ENCODE measurements at regions not wholly inside any gene's neighbourhood (a gene's known extent, or its start where the extent isn't known, plus 50 kb on each side); places are given as distances from the start of the nearest gene placed in this dataset.
"Not testable (repeated sequence)": the region's sequence is repeated elsewhere in the genome, so short reads cannot be mapped to it uniquely, and the experiment has no call there.

DNA sequence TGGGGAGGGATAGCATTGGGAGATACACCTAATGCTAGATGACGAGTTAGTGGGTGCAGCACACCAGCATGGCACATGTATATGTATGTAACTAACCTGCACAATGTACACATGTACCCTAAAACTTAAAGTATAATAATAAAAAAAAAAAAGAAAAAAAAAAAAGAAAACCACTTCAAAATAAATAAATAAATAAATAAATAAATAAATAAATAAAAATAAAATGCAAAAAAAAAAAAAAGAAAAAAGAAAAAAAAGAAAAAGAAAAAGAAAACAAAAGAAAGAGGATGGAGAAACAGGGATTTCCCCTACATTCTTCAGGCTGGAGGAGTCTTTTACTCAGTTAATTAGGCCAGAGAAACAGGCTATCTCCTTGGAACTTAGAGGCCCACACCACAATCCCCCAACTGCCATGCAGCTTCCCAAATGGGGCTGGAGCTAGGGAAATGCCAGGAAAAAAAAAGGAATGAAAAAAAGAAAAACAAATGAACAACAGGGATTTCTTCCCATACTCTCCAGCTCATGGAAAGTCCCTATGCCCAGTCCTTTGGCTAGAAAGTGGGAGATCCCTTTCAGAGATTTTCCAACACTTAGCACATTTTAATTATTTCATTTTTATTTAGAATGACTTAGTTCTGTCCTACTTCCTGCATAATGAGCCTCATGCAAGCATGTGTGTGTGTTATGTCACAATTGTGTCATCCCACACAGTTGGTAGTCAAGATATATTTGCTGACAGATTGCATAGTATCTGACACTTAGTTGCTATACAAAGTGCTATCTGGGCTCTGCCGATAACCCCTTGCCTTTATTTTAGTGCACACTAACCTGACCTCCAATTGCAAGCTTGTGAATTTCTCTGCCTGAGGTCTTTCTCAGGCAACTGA is 486.4 kb downstream of the PLPP3 start:
- in situ Hi-C loops (cut with HindIII; ENCODE audit: low pct_unique_long_range_greater_than_20kb, low sequenced_read_pairs) = no loop called here
- TF ChIP-seq JUND (IDR thresholded peaks at IDR 0.05; ENCODE audit: low read depth) = no peak
- DNase-seq (ENCODE audit: low read depth in 1 of 2, low spot score in 1 of 2) = no peak

DNA sequence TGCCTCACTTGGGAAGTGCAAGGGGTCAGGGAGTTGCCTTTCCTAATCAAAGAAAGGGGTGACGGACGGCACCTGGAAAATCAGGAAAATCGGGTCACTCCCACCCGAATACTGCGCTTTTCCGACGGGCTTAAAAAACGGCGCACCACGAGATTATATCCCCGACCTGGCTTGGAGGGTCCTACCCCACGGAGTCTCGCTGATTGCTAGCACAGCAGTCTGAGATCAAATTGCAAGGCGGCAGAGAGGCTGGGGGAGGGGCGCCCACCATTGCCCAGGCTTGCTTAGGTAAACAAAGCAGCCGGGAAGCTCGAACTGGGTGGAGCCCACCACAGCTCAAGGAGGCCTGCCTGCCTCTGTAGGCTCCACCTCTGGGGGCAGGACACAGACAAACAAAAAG is 489.5 kb downstream of the PLPP3 start:
- in situ Hi-C loops (cut with HindIII; ENCODE audit: low pct_unique_long_range_greater_than_20kb, low sequenced_read_pairs) = not testable (repeated sequence)

DNA sequence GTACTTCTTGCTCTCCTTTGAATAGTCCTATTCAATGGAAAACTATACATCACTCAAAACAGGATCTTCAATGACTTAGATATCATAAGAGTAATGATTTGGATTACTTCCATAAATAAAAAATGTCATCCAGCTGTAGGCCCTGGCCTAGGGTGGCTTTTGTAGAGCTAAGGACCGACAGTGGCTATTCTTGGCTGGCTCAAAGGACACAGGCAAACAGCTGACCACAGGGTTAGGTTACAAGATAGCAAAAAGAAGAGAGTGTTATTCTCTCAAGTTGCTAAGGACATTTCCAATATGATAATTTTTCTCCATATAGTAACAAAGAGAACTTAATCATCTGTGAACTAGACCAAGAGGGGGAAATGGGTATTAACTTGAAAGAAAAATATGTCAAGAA is 495.1 kb downstream of the PLPP3 start:
- no peak for DNase-seq (ENCODE audit: low read depth in 1 of 2, low spot score in 1 of 2)
- in situ Hi-C loops (cut with HindIII; ENCODE audit: low pct_unique_long_range_greater_than_20kb, low sequenced_read_pairs) = no loop called here
- no peak for TF ChIP-seq JUND (IDR thresholded peaks at IDR 0.05; ENCODE audit: low read depth)

More for the DNA sequence above, 489.5 kb downstream of the PLPP3 start:
- not testable (repeated sequence) for DNase-seq (ENCODE audit: low read depth in 1 of 2, low spot score in 1 of 2)

DNA sequence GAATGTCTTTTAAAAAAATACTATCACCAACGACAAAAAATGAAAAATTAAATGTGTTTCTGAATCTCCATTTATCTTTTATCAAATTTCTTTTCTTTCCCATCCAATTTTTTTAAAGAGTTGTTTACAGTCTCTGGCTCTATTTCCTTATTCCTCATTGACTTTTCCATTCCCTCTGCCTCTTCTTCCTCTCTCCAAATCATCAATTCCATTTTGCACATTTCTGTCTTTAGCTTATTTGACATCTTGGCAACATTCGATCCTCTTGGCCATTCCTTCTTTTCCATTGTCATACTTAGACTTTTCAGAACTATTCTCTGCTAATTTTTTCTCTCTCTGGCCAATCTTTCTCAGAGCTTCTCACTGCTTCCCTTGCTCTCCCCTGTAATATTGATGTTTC is 497.6 kb downstream of the PLPP3 start:
- in situ Hi-C loops (cut with HindIII; ENCODE audit: low pct_unique_long_range_greater_than_20kb, low sequenced_read_pairs) = no loop called here

DNA sequence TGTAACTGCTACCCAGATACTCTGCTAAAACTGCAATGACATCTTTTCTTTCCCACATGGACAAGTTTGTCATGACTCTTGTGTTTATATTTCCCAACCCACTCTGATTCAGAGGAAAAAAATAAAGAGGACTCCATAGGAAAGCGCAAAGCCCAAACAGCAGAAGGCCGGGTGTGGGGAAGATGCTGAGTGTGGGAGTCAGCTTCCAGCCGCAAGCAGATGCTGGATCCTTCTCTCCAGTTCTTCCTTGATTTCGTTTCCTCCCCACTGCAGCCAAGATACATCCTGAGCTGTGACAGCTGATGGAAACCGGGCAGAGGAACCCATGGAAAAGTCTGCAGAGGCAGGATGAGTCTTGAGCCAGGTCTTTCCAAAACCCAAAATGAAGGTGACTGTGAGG is 498.2 kb downstream of the PLPP3 start:
- DNase-seq (ENCODE audit: low read depth in 1 of 2, low spot score in 1 of 2) = no peak
- in situ Hi-C loops (cut with HindIII; ENCODE audit: low pct_unique_long_range_greater_than_20kb, low sequenced_read_pairs) = no loop called here
- no peak for TF ChIP-seq JUND (IDR thresholded peaks at IDR 0.05; ENCODE audit: low read depth)

More for the DNA sequence above, 497.6 kb downstream of the PLPP3 start:
- no peak for DNase-seq (ENCODE audit: low read depth in 1 of 2, low spot score in 1 of 2)
- no peak for TF ChIP-seq JUND (IDR thresholded peaks at IDR 0.05; ENCODE audit: low read depth)

DNA sequence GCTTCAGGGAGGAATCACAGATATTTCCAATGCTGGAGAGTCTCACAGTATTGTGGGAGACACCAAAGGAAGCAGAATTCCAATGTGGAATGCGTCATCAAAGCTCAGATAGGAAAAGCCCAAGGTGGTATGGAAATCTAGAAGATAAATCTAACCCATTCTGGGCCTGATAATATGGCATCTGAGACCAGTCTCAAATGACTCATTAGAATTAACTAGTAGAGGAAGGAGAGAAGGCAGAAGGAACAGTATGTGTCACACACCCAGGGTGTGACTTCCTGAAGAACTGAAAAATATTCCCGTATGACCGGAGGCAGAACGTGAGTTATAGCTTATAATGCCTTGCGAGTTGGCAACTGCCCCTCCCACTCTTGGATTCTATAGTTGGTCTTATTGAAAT is 499.2 kb downstream of the PLPP3 start:
- TF ChIP-seq JUND (IDR thresholded peaks at IDR 0.05; ENCODE audit: low read depth) = no peak
- DNase-seq (ENCODE audit: low read depth in 1 of 2, low spot score in 1 of 2) = no peak
- in situ Hi-C loops (cut with HindIII; ENCODE audit: low pct_unique_long_range_greater_than_20kb, low sequenced_read_pairs) = no loop called here

DNA sequence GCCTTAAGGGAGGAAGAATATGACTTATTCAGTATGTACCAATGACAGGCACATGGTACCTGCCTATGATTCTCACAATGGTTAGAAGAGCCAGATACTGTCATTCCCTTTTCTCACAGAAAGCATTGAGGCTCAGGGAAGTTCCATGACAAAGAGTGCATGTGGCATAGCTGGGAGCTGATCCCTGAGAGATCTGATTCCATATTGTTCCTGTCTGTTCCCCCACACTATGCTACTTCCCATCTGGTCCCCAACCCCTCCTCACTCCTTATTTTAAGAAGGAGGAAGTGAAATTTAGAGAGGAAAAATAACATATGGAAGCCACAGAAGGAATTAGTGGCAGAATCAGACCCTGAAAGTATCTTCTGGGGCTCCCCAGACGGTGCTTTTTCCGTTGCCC is 500.0 kb downstream of the PLPP3 start:
- no peak for DNase-seq (ENCODE audit: low read depth in 1 of 2, low spot score in 1 of 2)
- in situ Hi-C loops (cut with HindIII; ENCODE audit: low pct_unique_long_range_greater_than_20kb, low sequenced_read_pairs) = no loop called here
- no peak for TF ChIP-seq JUND (IDR thresholded peaks at IDR 0.05; ENCODE audit: low read depth)

DNA sequence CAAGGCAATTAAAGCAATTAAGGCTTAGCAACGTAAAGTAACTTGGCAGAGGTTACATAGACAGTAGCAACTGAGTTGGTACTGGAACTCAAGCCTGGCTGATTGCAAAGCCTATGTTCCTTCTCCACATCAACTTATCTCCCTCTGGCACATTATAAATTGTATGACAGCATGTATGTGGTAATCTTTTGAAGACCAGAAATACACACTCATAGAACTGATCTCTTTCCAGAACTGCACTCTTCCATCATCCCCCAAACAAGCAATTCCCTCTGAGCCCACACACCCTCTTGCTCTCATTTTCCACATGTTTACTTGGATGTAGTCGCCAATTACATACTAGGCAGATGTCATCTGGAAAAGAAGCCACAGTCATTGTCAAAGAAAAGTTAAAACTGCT is 502.2 kb downstream of the PLPP3 start:
- no peak for DNase-seq (ENCODE audit: low read depth in 1 of 2, low spot score in 1 of 2)
- TF ChIP-seq JUND (IDR thresholded peaks at IDR 0.05; ENCODE audit: low read depth) = no peak
- in situ Hi-C loops (cut with HindIII; ENCODE audit: low pct_unique_long_range_greater_than_20kb, low sequenced_read_pairs) = no loop called here

DNA sequence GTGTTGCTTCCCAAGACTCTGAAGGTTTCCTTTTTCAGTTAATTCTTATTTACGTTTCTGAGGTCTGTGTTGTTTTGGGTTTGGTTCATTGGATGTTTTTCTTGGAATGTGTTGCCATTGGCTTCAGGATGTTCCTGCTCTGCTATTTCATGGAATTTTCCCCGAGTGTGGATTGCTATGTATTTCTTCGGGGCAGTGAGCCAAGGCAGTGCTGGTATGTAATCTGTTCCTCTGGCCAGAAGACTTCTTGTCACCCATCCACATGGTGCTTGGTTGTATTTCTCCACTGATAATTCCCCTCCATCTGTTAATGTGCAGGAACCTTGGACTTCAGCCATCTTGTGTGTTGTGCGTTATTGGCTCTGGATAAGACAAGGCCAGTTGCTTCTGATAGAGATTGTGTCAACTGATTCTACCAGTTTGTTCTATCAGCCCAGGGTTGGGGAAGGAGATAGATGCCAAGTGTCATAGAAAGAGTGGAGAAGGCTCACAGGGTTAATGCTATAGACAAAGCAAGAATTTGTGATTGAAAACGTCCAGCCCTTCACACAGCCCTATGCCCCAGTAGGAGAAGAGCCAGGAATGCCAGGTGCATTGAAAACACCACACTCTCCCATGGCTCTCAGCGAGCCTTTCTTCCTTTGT is 505.2 kb downstream of the PLPP3 start:
- DNase-seq (ENCODE audit: low read depth in 1 of 2, low spot score in 1 of 2) = no peak

GRCh38 chr1:56073614-56074006 is 505.8 kb downstream of the PLPP3 start:
- DNase-seq (ENCODE audit: low read depth in 1 of 2, low spot score in 1 of 2) = no peak
- in situ Hi-C loops (cut with HindIII; ENCODE audit: low pct_unique_long_range_greater_than_20kb, low sequenced_read_pairs) = no loop called here
- no peak for TF ChIP-seq JUND (IDR thresholded peaks at IDR 0.05; ENCODE audit: low read depth)

More for the DNA sequence above, 505.2 kb downstream of the PLPP3 start:
- TF ChIP-seq JUND (IDR thresholded peaks at IDR 0.05; ENCODE audit: low read depth) = no peak
- in situ Hi-C loops (cut with HindIII; ENCODE audit: low pct_unique_long_range_greater_than_20kb, low sequenced_read_pairs) = no loop called here

- in situ Hi-C loops (cut with HindIII; ENCODE audit: low pct_unique_long_range_greater_than_20kb, low sequenced_read_pairs) = no loop called here
- TF ChIP-seq JUND (IDR thresholded peaks at IDR 0.05; ENCODE audit: low read depth) = no peak
- DNase-seq (ENCODE audit: low read depth in 1 of 2, low spot score in 1 of 2) = no peak
These were observed 506.2 kb downstream of the PLPP3 start for GRCh38 chr1:56073206-56073605.

DNA sequence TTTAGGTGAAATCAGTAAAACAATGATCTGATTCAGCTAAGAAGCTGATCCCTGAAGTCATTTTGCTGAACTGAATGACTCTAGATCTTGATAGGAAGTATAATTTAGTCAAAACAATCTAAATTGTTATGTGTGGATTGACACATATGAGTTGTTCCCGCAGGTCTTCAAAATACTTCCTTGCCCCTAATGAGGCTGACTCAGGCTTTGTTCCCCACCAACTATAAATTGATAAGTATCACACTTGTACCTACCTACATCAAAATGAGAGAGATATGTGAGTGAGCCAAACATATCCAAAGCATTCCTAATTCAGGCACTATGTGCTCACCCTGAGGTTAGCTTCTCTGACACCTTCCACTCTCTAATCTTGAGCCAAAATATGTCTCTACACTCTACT is 507.1 kb downstream of the PLPP3 start:
- TF ChIP-seq JUND (IDR thresholded peaks at IDR 0.05; ENCODE audit: low read depth) = no peak
- no peak for DNase-seq (ENCODE audit: low read depth in 1 of 2, low spot score in 1 of 2)
- in situ Hi-C loops (cut with HindIII; ENCODE audit: low pct_unique_long_range_greater_than_20kb, low sequenced_read_pairs) = no loop called here

- DNase-seq (ENCODE audit: low read depth in 1 of 2, low spot score in 1 of 2) = no peak
- in situ Hi-C loops (cut with HindIII; ENCODE audit: low pct_unique_long_range_greater_than_20kb, low sequenced_read_pairs) = no loop called here
- no peak for TF ChIP-seq JUND (IDR thresholded peaks at IDR 0.05; ENCODE audit: low read depth)
These were observed 508.0 kb downstream of the PLPP3 start for GRCh38 chr1:56071351-56071750.
